Tibial nerve (tissue), 4 donors: ENCODE measurements at regions not wholly inside any gene's neighbourhood (a gene's known extent, or its start where the extent isn't known, plus 50 kb on each side); places are given as distances from the start of the nearest gene placed in this dataset.
"Not testable (repeated sequence)": the region's sequence is repeated elsewhere in the genome, so short reads cannot be mapped to it uniquely, and the experiment has no call there.

Source experiments
- CTCF ChIP-seq, 5 experiments: fragments of 200-600 bp in 3 of 5; fragments of 450-650 bp in 2 of 5; sonication (generic) in 3 of 5; IDR thresholded peaks; one replicate each; pipeline ENCODE4 v1.5.1; 2016 to 2019; ENCODE audit warnings: antibody characterized with exemption in 5 of 5, mild to moderate bottlenecking in 3 of 5, moderate library complexity in 2 of 5
- EP300 ChIP-seq, 2 donors: sonication (generic); formaldehyde crosslinking; IDR thresholded peaks; one replicate each; pipeline ENCODE4 v1.6.1; 2017; ENCODE audit warnings: antibody characterized with exemption in 2 of 2, mild to moderate bottlenecking in 1 of 2

GRCh38 chr15:24435075-24435820 lies 240.3 kb upstream of the NPAP1 start:
- TF ChIP-seq EP300, CTCF (IDR thresholded peaks at IDR 0.05): not testable (repeated sequence)
